WERI-Rb-1 (cell line): ENCODE measurements at regions not wholly inside any gene's neighbourhood (a gene's known extent, or its start where the extent isn't known, plus 50 kb on each side); places are given as distances from the start of the nearest gene placed in this dataset.

ENCODE experiments used
- DNase-seq: peaks from one replicate; pipeline ENCODE4 v3.0.0-alpha.2; 2020
- H3K27ac ChIP-seq: fragments of 250-450 bp; sonication (Bioruptor Pico); 2 replicates; pipeline ENCODE4 v1.5.1; 2020; ENCODE audit warnings: mild to moderate bottlenecking, moderate library complexity
- H3K27me3 ChIP-seq: fragments of 250-450 bp; sonication (Bioruptor Pico); 2 replicates; pipeline ENCODE4 v1.5.1; 2021; ENCODE audit warnings: mild to moderate bottlenecking, low read depth, moderate library complexity; ENCODE audit not compliant: insufficient read depth, severe bottlenecking
- H3K36me3 ChIP-seq: fragments of 250-450 bp; sonication (Bioruptor Pico); 2 replicates; pipeline ENCODE4 v1.5.1; 2020; ENCODE audit warnings: mild to moderate bottlenecking, moderate library complexity
- H3K4me3 ChIP-seq: 2 replicates; pipeline ENCODE4 v1.5.1; 2011; ENCODE audit warnings: low read depth, mild to moderate bottlenecking, control low read depth, low read length
- H3K9me3 ChIP-seq: fragments of 250-450 bp; sonication (Bioruptor Pico); 2 replicates; pipeline ENCODE4 v1.5.1; 2021; ENCODE audit warnings: mild to moderate bottlenecking, moderate library complexity; ENCODE audit not compliant: severe bottlenecking
- CTCF ChIP-seq: IDR thresholded peaks from 2 replicates; pipeline ENCODE4 v1.5.1; 2011; ENCODE audit warnings: low read depth, mild to moderate bottlenecking, control low read depth, inconsistent platforms, low read length

- H3K27me3 ChIP-seq = no peaks in the 10 kb centered on the region
- no peaks in the 10 kb centered on the region for H3K36me3 ChIP-seq
- DNase-seq = no peak
- no peak for TF ChIP-seq CTCF
- H3K27ac ChIP-seq = no peak overlapping the region
- H3K4me3 ChIP-seq = no peak overlapping the region
- H3K9me3 ChIP-seq = no peaks in the 10 kb centered on the region
Observed at GRCh38 chr12:58479401-58479800, 440.9 kb downstream of the LRIG3 start.

GRCh38 chr12:58481811-58482210, 438.5 kb downstream of the LRIG3 start:
- TF ChIP-seq CTCF = no peak
- no peaks in the 10 kb centered on the region for H3K27me3 ChIP-seq
- H3K36me3 ChIP-seq = no peaks in the 10 kb centered on the region
- no peak overlapping the region for H3K4me3 ChIP-seq
- no peak for DNase-seq
- H3K9me3 ChIP-seq = no peaks in the 10 kb centered on the region
- H3K27ac ChIP-seq = no peak overlapping the region

- TF ChIP-seq CTCF = no peak
- no peak for DNase-seq
- Histone ChIP-seq H3K27me3 (no peaks in the 10 kb centered on the region), H3K27ac (no peak overlapping the region), H3K36me3 (no peaks in the 10 kb centered on the region), H3K4me3 (no peak overlapping the region), H3K9me3 (no peaks in the 10 kb centered on the region)
Observed at GRCh38 chr12:58487255-58487654, 433.0 kb downstream of the LRIG3 start.

- no peaks in the 10 kb centered on the region for H3K9me3 ChIP-seq
- H3K36me3 ChIP-seq = no peaks in the 10 kb centered on the region
- H3K27ac ChIP-seq = no peak overlapping the region
- TF ChIP-seq CTCF = no peak
- no peaks in the 10 kb centered on the region for H3K27me3 ChIP-seq
- DNase-seq = no peak
- H3K4me3 ChIP-seq = no peak overlapping the region
Observed at GRCh38 chr12:58487678-58488161, 432.6 kb downstream of the LRIG3 start.

GRCh38 chr12:58489394-58489793, 430.9 kb downstream of the LRIG3 start:
- H3K4me3 ChIP-seq = no peak overlapping the region
- no peak for TF ChIP-seq CTCF

GRCh38 chr12:58491306-58491705, 429.0 kb downstream of the LRIG3 start:
- Histone ChIP-seq H3K27me3 (no peaks in the 10 kb centered on the region), H3K36me3 (no peaks in the 10 kb centered on the region), H3K9me3 (no peaks in the 10 kb centered on the region), H3K4me3 (no peak overlapping the region), H3K27ac (no peak overlapping the region)
- DNase-seq = no peak
- TF ChIP-seq CTCF = no peak

More at GRCh38 chr12:58489394-58489793, 430.9 kb downstream of the LRIG3 start:
- no peaks in the 10 kb centered on the region for H3K36me3 ChIP-seq
- H3K27me3 ChIP-seq = no peaks in the 10 kb centered on the region
- H3K27ac ChIP-seq = no peak overlapping the region
- no peaks in the 10 kb centered on the region for H3K9me3 ChIP-seq
- no peak for DNase-seq
